ENCODE measurements at regions not wholly inside any gene's neighbourhood (a gene's known extent, or its start where the extent isn't known, plus 50 kb on each side); places are given as distances from the start of the nearest gene placed in this dataset.

DNA sequence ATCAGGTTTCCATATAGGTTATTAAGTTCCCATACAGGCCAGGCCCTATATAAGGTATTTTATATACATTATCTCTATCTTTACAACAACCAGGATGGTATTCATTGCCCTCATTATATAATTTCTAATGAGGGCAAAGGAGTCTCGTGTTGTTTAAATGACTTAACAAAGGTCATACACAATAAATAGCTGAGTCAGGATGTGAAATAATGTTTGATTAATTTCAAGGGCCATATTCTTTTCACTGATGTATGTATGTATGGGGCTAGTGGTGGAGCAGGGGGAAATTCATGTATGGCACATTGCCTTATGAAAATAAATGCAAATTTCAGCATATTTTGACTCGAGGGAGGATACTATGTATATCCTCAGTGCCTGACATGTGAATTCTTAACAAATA, 200.7 kb downstream of the FAXC start:
- no peak for TF ChIP-seq CHCHD3 (CRISPR knock-in tag; IDR thresholded peaks at IDR 0.05)
- TF ChIP-seq ZNF445 (CRISPR knock-in tag; IDR thresholded peaks at IDR 0.05; ENCODE audit: low read depth) = no peak
- TF ChIP-seq, protein P1, sequence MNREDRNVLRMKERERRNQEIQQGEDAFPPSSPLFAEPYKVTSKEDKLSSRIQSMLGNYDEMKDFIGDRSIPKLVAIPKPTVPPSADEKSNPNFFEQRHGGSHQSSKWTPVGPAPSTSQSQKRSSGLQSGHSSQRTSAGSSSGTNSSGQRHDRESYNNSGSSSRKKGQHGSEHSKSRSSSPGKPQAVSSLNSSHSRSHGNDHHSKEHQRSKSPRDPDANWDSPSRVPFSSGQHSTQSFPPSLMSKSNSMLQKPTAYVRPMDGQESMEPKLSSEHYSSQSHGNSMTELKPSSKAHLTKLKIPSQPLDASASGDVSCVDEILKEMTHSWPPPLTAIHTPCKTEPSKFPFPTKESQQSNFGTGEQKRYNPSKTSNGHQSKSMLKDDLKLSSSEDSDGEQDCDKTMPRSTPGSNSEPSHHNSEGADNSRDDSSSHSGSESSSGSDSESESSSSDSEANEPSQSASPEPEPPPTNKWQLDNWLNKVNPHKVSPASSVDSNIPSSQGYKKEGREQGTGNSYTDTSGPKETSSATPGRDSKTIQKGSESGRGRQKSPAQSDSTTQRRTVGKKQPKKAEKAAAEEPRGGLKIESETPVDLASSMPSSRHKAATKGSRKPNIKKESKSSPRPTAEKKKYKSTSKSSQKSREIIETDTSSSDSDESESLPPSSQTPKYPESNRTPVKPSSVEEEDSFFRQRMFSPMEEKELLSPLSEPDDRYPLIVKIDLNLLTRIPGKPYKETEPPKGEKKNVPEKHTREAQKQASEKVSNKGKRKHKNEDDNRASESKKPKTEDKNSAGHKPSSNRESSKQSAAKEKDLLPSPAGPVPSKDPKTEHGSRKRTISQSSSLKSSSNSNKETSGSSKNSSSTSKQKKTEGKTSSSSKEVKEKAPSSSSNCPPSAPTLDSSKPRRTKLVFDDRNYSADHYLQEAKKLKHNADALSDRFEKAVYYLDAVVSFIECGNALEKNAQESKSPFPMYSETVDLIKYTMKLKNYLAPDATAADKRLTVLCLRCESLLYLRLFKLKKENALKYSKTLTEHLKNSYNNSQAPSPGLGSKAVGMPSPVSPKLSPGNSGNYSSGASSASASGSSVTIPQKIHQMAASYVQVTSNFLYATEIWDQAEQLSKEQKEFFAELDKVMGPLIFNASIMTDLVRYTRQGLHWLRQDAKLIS (CRISPR knock-in tag; IDR thresholded peaks at IDR 0.05) = no peak
- TF ChIP-seq, protein P2, sequence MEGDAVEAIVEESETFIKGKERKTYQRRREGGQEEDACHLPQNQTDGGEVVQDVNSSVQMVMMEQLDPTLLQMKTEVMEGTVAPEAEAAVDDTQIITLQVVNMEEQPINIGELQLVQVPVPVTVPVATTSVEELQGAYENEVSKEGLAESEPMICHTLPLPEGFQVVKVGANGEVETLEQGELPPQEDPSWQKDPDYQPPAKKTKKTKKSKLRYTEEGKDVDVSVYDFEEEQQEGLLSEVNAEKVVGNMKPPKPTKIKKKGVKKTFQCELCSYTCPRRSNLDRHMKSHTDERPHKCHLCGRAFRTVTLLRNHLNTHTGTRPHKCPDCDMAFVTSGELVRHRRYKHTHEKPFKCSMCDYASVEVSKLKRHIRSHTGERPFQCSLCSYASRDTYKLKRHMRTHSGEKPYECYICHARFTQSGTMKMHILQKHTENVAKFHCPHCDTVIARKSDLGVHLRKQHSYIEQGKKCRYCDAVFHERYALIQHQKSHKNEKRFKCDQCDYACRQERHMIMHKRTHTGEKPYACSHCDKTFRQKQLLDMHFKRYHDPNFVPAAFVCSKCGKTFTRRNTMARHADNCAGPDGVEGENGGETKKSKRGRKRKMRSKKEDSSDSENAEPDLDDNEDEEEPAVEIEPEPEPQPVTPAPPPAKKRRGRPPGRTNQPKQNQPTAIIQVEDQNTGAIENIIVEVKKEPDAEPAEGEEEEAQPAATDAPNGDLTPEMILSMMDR (IDR thresholded peaks at IDR 0.05 in 2 of 3, conservative IDR thresholded peaks at IDR 0.05 in 1 of 3; ENCODE audit: insufficient read depth in 2 of 3, low read depth in 1 of 3, low read length in 3 of 3) = no peak
- TF ChIP-seq EZH2 (IDR thresholded peaks at IDR 0.05; ENCODE audit: borderline replicate concordance, low read depth, low read length) = no peak
- TF ChIP-seq KAT7 (CRISPR knock-in tag; IDR thresholded peaks at IDR 0.05; ENCODE audit: borderline replicate concordance) = no peak
- TF ChIP-seq POLR3G (IDR thresholded peaks at IDR 0.05; ENCODE audit: extremely low read depth, insufficient read length, insufficient replicate concordance) = no peak
- no peak for TF ChIP-seq ARID2 (IDR thresholded peaks at IDR 0.05)
- TF ChIP-seq RAD21 (CRISPR knock-in tag; conservative IDR thresholded peaks at IDR 0.05 in 1 of 2, IDR thresholded peaks at IDR 0.05 in 1 of 2) = no peak
- TF ChIP-seq ZNF124 (CRISPR knock-in tag; IDR thresholded peaks at IDR 0.05) = no peak

Measured in K562 (cell line).